Epithelial cell of esophagus (primary cell): ENCODE measurements at regions not wholly inside any gene's neighbourhood (a gene's known extent, or its start where the extent isn't known, plus 50 kb on each side); places are given as distances from the start of the nearest gene placed in this dataset.

Experiments
- DNase-seq: peaks from one replicate; pipeline ENCODE4 v3.0.0; 2010; ENCODE audit warnings: low read depth
- H3K4me3 ChIP-seq: 2 replicates; pipeline ENCODE4 v1.5.1; 2011; ENCODE audit warnings: mild to moderate bottlenecking, low read length, control low read depth
- CTCF ChIP-seq: IDR thresholded peaks from 2 replicates; pipeline ENCODE4 v1.5.1; 2011; ENCODE audit warnings: low read depth, mild to moderate bottlenecking, low read length, control low read depth, inconsistent platforms; ENCODE audit not compliant: insufficient read depth; ENCODE audit errors: missing control alignments

- TF ChIP-seq CTCF = no peak
- no peak overlapping the region for H3K4me3 ChIP-seq
- DNase-seq = no peak
Observed at GRCh38 chr20:18907353-18907752, 93.8 kb downstream of the SCP2D1 start.

GRCh38 chr20:18908109-18908508 lies 94.5 kb downstream of the SCP2D1 start:
- no peak for TF ChIP-seq CTCF
- no peak for DNase-seq
- H3K4me3 ChIP-seq = no peak overlapping the region

GRCh38 chr20:18909254-18909653 lies 95.7 kb downstream of the SCP2D1 start:
- no peak for DNase-seq
- no peak for TF ChIP-seq CTCF
- no peak overlapping the region for H3K4me3 ChIP-seq

GRCh38 chr20:18913701-18914100 lies 100.1 kb downstream of the SCP2D1 start:
- no peak for TF ChIP-seq CTCF
- DNase-seq = no peak
- no peak overlapping the region for H3K4me3 ChIP-seq

- DNase-seq = no peak
- no peak overlapping the region for H3K4me3 ChIP-seq
- no peak for TF ChIP-seq CTCF
Observed at GRCh38 chr20:18914796-18915195, 101.2 kb downstream of the SCP2D1 start.

GRCh38 chr20:18916886-18917750 lies 103.5 kb downstream of the SCP2D1 start:
- no peak for DNase-seq
- no peak for TF ChIP-seq CTCF
- H3K4me3 ChIP-seq = no peak overlapping the region

- H3K4me3 ChIP-seq = no peak overlapping the region
- no peak for TF ChIP-seq CTCF
- DNase-seq = no peak
Observed at GRCh38 chr20:18919996-18920395, 106.4 kb downstream of the SCP2D1 start.
